ENCODE measurements at regions not wholly inside any gene's neighbourhood (a gene's known extent, or its start where the extent isn't known, plus 50 kb on each side); places are given as distances from the start of the nearest gene placed in this dataset.

- DNase-seq: no peak
Observed at GRCh38 chr2:235371018-235371417, 122.8 kb upstream of the AGAP1 start.

GRCh38 chr2:235373171-235373570, 120.7 kb upstream of the AGAP1 start:
- no peak for DNase-seq

- DNase-seq: no peak
Observed at GRCh38 chr2:235377176-235377575, 116.7 kb upstream of the AGAP1 start.

GRCh38 chr2:235378246-235378645, 115.6 kb upstream of the AGAP1 start:
- DNase-seq: no peak

GRCh38 chr2:235378944-235379343, 114.9 kb upstream of the AGAP1 start:
- DNase-seq: no peak

GRCh38 chr2:235381261-235381912, 112.5 kb upstream of the AGAP1 start:
- no peak for DNase-seq

GRCh38 chr2:235382179-235382578, 111.7 kb upstream of the AGAP1 start:
- no peak for DNase-seq

- no peak for DNase-seq
Observed at GRCh38 chr2:235382601-235383000, 111.2 kb upstream of the AGAP1 start.

GRCh38 chr2:235383272-235383843, 110.5 kb upstream of the AGAP1 start:
- DNase-seq: no peak

- no peak for DNase-seq
Observed at GRCh38 chr2:235384624-235385023, 109.2 kb upstream of the AGAP1 start.

GRCh38 chr2:235389626-235390025, 104.2 kb upstream of the AGAP1 start:
- no peak for DNase-seq

- DNase-seq: no peak
Observed at GRCh38 chr2:235390108-235390815, 103.6 kb upstream of the AGAP1 start.

- DNase-seq: no peak
Observed at GRCh38 chr2:235390816-235391194, 103.0 kb upstream of the AGAP1 start.

GRCh38 chr2:235391921-235392615, 101.8 kb upstream of the AGAP1 start:
- DNase-seq: no peak

GRCh38 chr2:235394278-235394828, 99.5 kb upstream of the AGAP1 start:
- DNase-seq: no peak

GRCh38 chr2:235396071-235396846, 97.6 kb upstream of the AGAP1 start:
- no peak for DNase-seq

- DNase-seq: no peak
Observed at GRCh38 chr2:235398321-235398720, 95.5 kb upstream of the AGAP1 start.

- no peak for DNase-seq
Observed at GRCh38 chr2:235399895-235400294, 93.9 kb upstream of the AGAP1 start.

GRCh38 chr2:235402422-235402821, 91.4 kb upstream of the AGAP1 start:
- no peak for DNase-seq

GRCh38 chr2:235405612-235406361, 88.1 kb upstream of the AGAP1 start:
- DNase-seq: no peak

- no peak for DNase-seq
Observed at GRCh38 chr2:235406430-235406829, 87.4 kb upstream of the AGAP1 start.

- no peak for DNase-seq
Observed at GRCh38 chr2:235411905-235412485, 81.8 kb upstream of the AGAP1 start.
